T47D (cell line): ENCODE measurements at regions not wholly inside any gene's neighbourhood (a gene's known extent, or its start where the extent isn't known, plus 50 kb on each side); places are given as distances from the start of the nearest gene placed in this dataset.

ENCODE experiments used
- DNase-seq, 2 experiments: peaks; one replicate each; pipeline versions ENCODE4 v3.0.0 to v3.0.0-alpha.2; 2011 to 2012; ENCODE audit warnings: low read depth in 1 of 2, low spot score in 1 of 2
- JUND ChIP-seq: IDR thresholded peaks from 2 replicates; pipeline ENCODE4 v1.6.1; 2012; ENCODE audit warnings: low read depth
- in situ Hi-C: cut with HindIII; loops from 2 replicates; pipeline ENCODE4 v1.10.0; 2016; ENCODE audit warnings: low sequenced_read_pairs, low pct_unique_long_range_greater_than_20kb

DNA sequence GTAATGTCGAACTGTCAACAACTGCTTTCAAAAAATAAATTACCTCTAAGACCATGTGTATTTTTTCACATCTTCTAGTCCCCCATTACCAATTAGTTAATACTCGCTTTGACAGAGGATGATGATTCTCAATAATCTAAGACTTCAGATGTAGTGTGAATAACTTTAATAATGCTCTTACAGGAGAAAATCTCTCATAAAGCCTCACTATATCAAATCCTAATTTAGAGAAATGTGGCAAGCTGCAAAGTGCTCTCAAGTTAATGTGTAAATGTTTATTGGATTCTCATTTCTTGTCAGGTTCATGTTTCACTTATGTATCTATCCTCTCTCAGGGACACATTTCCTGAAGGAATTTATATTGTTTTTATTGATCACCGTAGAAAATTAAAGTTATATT, 223.9 kb downstream of the CDH7 start:
- in situ Hi-C loops = no loop called here
- no peak for TF ChIP-seq JUND
- no peak for DNase-seq

DNA sequence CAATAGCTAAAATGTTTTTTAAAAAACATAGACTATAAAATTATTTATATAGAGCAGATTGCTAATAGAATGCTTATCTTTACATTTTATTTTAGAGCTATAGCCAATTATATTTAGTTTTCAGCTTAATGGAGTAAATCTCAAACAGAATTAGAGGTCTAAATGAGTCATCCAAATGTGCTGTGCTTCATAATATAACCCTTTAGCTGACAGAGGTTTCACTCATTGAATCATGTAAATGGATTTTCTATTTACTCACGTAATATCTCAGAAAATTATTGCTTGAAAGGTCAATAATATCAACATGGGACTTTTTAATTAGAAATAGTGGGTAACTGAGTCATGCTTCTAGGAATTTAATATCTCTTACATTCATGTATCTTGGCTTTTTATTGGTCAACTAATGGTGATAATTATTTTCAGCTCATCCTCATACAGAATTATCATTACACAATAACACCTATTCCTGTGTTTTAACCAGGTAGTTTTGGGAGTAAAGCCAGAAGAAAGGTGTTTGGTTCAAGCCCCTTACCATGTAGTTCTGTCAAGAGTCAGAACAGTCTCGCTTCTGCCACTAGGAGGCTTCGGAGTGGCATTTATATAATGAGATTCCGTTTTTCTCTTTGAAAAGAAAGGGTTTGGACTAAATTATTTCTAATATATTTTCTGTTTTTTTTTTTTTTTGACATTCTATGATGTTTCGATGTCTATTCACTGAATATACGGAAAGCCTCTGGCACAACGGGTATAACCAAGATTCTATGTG, 217.6 kb downstream of the CDH7 start:
- in situ Hi-C loops = no loop called here
- TF ChIP-seq JUND = no peak
- peak in 1 of 2 experiments; percentile 3 for DNase-seq

DNA sequence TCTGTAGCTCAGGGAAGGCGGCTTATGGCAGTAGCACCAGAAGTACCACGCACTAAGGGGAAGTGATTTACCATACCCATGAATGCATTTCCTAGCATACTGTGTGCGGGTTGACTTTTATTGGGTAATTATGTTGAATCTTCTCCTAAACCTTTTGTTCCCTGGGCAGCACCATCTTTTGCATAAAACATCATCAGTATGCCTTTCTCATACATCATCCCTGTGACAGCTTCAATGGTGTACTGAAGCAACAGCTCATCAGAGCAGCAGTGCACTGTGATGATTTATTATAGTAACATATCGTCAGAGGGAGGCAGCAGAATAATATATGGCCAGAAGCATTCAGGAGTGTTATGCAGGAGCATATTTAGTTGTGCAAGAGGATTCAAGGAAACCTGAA, 204.9 kb downstream of the CDH7 start:
- TF ChIP-seq JUND = no peak
- in situ Hi-C loops = no loop called here
- DNase-seq = no peak

DNA sequence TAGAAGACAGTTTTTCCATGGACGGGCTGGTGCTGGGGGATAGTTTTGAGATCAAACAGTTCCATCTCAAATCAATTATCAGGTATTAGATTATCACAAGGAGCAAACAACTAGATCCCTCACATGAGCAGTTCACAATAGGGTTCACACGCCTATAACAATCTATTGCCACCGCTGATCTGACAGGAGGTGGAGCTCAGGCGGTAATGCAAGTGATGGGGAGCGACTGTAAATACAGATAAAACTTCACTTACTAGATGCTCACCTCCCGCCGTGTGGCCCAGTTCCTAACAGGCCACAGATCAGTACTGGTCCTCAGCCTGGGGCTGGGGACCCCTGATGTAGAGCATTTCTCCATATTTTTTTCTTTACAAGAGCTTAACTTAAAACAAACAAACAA, 203.6 kb downstream of the CDH7 start:
- TF ChIP-seq JUND = no peak
- DNase-seq = no peak
- in situ Hi-C loops = no loop called here

DNA sequence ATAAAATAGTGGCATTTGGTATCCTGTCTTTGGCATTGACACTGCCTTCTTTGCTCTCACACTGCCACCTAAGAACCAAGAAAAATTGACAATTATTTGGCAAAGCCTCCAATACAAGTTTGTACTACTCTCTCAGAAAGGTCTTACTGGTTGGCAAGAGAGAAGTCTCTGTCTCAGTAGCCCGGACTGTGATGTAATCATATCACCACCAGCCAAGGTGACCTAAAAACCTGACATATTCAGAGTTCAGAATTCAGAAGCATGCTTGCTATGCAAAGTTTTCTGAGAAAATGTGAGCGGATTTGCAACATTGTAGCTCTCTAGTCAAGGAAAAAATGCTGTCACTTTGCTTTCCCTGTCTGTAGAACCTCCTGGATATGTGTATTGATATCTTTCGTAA, 196.0 kb downstream of the CDH7 start:
- no peak for TF ChIP-seq JUND
- no peak for DNase-seq
- in situ Hi-C loops = no loop called here

DNA sequence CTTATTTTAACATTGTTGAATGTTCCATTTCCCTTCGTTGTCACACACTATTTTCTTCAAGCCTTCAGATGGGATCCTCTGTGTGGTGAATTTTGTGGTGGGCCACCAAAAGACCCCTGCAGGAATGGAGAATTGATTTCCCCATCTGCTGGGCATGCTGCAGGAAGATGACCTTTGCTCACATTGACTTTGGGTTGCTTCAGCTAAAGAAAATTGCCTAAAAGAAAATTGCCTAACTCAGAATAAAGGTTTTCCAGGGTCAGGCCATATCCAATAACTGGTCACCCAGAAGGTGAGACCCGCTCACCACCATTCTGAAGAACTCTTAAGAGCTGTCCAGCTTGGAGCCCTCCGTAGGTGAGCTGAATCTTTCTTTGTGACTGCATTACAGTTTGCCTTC, 192.5 kb downstream of the CDH7 start:
- DNase-seq = no peak
- in situ Hi-C loops = no loop called here
- no peak for TF ChIP-seq JUND

DNA sequence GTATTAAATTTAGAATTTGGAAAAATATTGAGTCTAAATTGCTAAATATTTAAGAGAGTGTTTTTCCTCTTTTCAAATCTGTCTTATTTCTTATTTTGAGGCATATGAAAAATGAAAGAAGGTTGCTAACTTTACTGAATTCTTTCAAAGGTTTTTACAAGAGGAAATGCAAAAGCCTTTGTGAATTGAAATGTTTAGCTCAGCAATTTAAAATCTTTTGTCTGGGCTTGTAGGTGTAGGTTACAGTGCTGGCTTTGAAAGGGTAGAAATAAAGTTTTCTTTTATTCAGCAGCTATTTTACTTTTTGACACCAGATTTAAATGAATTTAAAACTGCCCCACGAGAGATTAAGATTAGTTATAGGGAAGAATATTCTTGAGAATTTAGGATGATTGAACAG, 192.0 kb downstream of the CDH7 start:
- in situ Hi-C loops = no loop called here
- no peak for TF ChIP-seq JUND
- DNase-seq = no peak

DNA sequence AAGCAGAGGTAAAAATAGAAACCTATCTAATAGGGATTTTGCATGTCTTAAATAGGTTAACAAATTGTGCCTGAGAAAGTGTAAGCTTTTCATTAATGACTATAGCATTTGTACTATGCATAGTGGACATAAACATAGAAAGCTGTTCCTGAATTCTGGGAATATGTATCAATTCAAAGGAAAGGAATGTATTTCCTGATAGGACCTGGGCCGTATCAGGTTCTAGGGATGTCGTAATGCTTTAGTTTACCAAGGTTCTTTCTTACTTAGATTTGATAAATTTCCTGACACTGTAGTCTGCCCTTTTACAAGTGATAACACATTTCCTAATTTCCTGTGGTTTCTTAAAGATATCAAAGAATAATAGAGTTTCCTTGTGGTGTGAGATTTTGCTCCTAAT, 191.3 kb downstream of the CDH7 start:
- no peak for TF ChIP-seq JUND

DNA sequence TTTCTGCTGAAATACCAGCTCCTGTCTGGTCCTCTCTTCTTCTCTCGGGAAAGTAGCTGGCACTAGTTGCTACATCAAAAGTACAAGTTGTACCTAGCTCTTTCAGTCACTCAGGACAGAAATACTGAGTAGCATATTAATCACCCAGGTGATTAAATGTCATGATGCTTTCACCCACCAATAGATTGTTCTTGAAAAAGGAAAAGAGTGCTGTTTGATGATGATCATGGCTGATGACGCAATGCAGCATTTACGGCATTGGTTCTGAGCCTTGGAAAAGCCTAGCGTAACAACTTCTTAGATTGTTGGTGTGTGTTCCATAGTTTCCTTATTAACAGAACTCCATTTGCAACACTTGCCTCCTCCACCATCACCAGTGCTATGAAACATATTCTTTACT, 190.7 kb downstream of the CDH7 start:
- DNase-seq = no peak
- in situ Hi-C loops = no loop called here
- TF ChIP-seq JUND = no peak

More for the DNA sequence above, 191.3 kb downstream of the CDH7 start:
- DNase-seq = no peak
- in situ Hi-C loops = no loop called here
